Kidney epithelial cell (primary cell): ENCODE measurements at regions not wholly inside any gene's neighbourhood (a gene's known extent, or its start where the extent isn't known, plus 50 kb on each side); places are given as distances from the start of the nearest gene placed in this dataset.

Experiments used
- DNase-seq: peaks from one replicate; pipeline ENCODE4 v3.0.0-alpha.2; 2010; ENCODE audit warnings: low read depth
- H3K27me3 ChIP-seq: 2 replicates; pipeline ENCODE4 v1.6.0; 2011; ENCODE audit warnings: low read length; ENCODE audit not compliant: control insufficient read depth, insufficient read depth
- H3K36me3 ChIP-seq: 2 replicates; pipeline ENCODE4 v1.5.1; 2011; ENCODE audit warnings: low read length; ENCODE audit not compliant: control insufficient read depth, insufficient read depth
- H3K4me3 ChIP-seq: 2 replicates; pipeline ENCODE4 v1.5.1; 2011; ENCODE audit warnings: low read depth, mild to moderate bottlenecking, control low read depth, low read length
- TF ChIP-seq, protein P1 (sequence below): IDR thresholded peaks from 2 replicates; pipeline ENCODE4 v1.5.1; 2011; ENCODE audit warnings: mild to moderate bottlenecking, moderate library complexity, low read length, control low read depth, inconsistent platforms; ENCODE audit not compliant: insufficient read depth, poor library complexity, severe bottlenecking

DNA sequence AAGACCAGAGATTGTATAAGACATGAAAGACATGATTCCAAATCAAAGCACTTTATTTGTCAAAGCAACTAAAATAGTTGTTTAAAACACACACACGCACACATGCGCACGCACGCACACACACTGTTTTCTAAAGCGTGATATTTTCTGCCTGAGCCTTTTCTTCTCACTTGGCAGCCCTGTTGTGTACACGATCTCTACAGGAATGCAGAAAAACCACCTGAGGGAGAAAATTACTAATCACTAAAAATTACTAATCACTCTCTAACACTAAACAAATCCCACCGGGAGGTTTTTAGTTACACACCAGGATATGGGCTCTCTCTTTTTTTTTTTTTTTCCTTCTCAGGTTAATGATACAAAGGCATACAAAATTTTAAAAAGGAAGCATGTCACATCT is 160.1 kb upstream of the ATP11B start:
- H3K36me3 ChIP-seq, result no peaks in the 10 kb centered on the region
- TF ChIP-seq, protein P1, sequence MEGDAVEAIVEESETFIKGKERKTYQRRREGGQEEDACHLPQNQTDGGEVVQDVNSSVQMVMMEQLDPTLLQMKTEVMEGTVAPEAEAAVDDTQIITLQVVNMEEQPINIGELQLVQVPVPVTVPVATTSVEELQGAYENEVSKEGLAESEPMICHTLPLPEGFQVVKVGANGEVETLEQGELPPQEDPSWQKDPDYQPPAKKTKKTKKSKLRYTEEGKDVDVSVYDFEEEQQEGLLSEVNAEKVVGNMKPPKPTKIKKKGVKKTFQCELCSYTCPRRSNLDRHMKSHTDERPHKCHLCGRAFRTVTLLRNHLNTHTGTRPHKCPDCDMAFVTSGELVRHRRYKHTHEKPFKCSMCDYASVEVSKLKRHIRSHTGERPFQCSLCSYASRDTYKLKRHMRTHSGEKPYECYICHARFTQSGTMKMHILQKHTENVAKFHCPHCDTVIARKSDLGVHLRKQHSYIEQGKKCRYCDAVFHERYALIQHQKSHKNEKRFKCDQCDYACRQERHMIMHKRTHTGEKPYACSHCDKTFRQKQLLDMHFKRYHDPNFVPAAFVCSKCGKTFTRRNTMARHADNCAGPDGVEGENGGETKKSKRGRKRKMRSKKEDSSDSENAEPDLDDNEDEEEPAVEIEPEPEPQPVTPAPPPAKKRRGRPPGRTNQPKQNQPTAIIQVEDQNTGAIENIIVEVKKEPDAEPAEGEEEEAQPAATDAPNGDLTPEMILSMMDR, result no peak
- no peak for DNase-seq
- H3K27me3 ChIP-seq, result peaks cover 2% of the 10 kb centered on the region
- H3K4me3 ChIP-seq, result no peak overlapping the region

DNA sequence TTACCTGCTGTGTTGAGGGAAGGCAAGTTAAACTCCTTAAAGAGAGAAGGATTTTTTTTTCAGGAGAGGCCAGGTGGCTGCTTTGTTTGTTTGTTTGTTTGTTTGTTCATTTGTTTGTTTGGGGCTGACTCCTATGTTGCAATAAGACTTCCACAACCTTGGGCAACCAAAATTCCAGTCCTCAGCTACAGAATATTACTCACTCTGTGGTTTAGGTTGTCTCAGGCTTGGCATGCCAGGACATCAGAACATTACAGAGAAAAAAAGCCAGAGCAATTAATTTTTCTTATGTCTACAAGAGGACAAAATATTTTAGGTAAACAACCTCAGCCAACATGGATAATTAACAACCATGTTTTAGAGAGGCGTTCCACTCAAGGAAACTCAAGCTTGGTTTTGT is 156.7 kb upstream of the ATP11B start:
- TF ChIP-seq, protein P1, result no peak
- Histone ChIP-seq H3K27me3 (peaks cover 2% of the 10 kb centered on the region), H3K4me3 (no peak overlapping the region), H3K36me3 (no peaks in the 10 kb centered on the region)
- DNase-seq, result no peak

DNA sequence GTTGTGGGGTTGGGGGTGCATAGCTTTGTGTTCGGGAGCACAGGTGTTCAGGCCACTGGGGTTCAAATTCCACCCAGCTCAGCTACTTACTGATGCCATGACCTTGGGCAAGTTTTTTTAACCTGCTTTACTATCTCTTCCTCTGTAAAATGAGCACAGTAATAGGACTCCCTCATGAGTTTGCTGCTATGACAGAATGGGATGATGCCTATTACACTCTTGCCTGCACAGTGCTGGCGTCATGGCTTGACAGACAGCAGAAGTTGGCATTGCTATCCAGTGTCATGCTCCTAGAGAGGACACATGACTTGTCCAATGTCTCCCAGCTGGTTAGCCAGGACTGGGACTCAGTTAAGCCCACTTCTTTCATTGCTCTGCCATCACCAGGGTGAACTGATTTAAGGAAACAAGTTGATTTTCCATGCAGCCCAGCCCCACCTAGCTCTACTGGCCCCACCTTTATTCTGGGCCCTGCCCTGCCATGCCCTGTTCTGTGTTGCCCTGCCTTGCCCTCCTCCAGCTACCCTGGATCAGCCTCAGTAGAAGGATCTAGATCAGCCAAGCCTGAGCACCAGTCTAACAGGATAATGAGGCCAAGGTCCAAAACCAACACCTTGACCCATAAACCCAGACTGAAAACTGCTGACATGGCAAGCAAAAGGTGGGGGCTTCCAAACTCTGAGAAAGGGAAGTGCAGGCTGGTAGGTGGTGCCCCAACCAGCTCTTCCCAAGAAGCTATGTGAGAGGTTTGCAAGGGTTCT is 155.8 kb upstream of the ATP11B start:
- H3K36me3 ChIP-seq, result no peaks in the 10 kb centered on the region
- DNase-seq, result no peak
- H3K4me3 ChIP-seq, result no peak overlapping the region
- peaks cover 2% of the 10 kb centered on the region for H3K27me3 ChIP-seq
- TF ChIP-seq, protein P1, result no peak

DNA sequence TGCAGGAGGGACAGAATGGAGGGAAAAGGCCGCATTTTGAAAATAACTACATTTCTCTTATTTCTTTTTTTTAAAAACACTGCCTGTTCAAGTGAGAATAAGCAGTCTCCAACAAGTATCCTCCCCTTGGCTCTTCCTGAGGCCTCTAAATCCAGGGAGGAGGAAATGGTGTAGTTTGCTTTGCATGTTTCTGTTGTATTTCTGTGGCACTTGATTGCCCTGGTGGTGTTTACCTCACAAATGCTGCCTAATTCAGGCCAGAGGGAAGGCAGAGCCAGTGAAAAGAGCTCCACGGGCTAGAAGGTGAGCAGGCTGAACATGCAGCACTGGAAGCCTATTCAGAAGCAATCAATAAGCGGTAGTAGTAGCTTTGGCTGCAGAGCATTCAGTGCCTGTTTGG is 149.3 kb upstream of the ATP11B start:
- no peaks in the 10 kb centered on the region for H3K27me3 ChIP-seq
- H3K36me3 ChIP-seq, result no peaks in the 10 kb centered on the region
- TF ChIP-seq, protein P1, result no peak
- no peak for DNase-seq
- no peak overlapping the region for H3K4me3 ChIP-seq

DNA sequence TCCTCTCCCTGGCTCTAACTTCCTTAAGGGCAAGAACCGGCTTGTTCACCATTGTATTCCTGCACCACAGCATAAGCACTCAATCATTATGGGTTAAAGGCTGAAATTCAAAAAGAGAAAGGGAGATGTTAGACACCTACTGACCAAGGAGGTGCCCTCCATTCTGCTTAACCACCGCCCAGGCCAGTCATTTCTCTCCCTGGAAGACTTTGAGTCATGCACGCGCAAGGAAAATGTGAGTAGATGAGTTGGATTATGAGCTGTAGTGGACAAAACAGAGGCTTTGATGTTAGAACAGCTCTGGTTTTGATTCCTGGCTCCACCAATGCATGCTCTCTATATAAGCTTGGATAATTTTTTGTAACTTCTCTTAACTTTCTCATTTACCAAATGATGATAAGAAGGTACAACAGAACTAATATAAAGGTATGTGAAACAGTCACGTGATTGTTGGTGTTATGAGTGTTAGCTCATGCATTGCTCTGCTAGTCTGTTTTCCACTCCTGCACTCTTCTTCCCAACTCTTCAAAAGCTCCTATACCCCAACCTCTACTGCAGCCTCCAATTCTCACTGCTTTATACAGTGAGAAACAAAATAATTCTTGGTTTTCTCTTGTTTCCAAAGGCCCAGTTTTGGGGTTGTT is 148.4 kb upstream of the ATP11B start:
- no peaks in the 10 kb centered on the region for H3K36me3 ChIP-seq
- DNase-seq, result no peak
- no peak overlapping the region for H3K4me3 ChIP-seq
- TF ChIP-seq, protein P1, result no peak
- H3K27me3 ChIP-seq, result no peaks in the 10 kb centered on the region
